NCI-H2171 treated with DMSO at 0.1 percent for 48 hours (cell line): ENCODE measurements at regions not wholly inside any gene's neighbourhood (a gene's known extent, or its start where the extent isn't known, plus 50 kb on each side); places are given as distances from the start of the nearest gene placed in this dataset.
"Not testable (repeated sequence)": the region's sequence is repeated elsewhere in the genome, so short reads cannot be mapped to it uniquely, and the experiment has no call there.

Experiments used
- DNase-seq: peaks from one replicate; lab custom pipeline; 2025; lab: John Stamatoyannopoulos, UW

DNA sequence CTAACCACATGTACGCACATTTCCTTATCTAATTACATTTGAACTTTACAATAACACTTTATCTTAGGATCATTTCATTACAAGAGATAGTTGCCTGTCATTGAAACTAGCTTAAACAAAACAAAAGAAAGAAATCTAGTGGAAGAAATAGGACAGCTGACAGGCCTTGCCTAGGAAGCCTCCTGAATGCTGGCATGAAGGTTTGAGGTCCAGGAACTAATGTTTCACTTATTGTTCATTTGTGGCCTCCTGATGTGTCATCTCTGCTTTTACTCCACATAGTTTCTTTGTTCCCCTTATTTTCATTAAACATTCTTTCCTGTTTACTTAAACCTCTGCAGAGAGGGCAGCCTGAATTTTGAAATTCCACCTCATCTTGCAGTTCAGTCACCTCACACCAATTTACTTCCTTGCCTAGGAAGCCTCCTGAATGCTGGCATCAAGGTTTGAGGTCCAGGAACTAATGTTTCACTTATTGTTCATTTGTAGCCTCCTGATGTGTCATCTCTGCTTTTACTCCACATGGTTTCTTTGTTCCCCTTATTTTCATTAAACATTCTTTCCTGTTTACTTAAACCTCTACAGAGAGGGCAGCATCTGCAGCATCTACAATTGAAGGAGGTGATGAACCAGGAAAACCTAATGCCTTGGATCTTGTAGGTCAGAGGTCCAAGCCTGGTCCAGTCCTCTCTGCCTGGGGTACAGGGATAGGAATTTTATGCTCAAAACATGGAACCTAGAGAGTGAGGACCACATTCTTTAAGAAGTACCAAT lies 319.2 kb downstream of the SPATA31A1 start:
- DNase-seq = not testable (repeated sequence)

DNA sequence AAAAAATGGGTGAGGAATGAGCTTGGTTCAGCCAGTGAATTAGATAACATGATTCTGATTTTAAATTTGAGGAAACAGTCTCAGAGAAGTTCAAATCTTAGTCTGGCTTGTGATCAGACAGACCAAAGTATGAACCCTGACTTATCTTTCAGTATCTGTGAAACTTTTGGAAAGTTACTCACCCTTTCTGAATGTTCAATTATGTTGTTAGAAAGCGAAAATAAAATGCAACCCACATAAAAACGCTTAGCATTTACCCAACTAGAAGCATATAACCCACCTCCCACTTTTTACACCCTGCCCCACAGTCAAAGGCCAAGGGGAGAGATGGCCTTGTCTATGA lies 319.7 kb downstream of the SPATA31A1 start:
- DNase-seq = not testable (repeated sequence)

DNA sequence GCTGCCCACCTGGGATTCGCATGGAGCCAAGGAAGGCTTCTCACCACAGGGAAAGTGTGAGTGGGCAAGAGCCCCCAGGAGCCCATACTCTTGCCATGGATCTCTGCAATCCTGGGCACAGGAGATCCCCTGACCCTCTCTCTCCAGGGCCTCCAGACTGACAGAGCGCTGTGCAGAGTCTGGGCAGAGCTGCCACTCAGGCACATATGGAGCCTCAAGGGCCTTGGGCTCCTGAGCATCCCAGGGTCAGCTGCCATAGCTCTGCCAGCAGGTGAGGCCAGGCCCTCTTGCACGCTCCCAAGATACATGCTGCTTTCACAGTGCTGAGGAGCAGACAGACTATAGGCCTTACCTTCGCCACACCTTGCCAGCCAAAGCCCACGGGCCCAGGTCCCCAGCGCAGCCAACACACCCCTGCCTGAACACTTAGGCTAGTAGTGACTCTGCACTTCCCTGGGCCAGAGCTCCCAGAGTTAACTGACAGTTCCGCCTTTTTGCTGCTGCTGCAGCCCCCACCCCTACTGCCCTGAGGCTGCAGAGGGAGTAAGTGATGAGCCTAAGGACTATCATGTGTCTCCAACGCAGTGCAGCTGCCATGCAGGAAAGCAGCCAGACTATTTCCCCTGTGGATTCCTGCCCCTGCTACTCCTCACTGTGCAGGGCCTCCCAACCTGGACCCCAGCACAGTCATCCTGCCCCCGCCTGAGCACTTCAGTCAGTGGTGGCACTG lies 323.2 kb downstream of the SPATA31A1 start:
- not testable (repeated sequence) for DNase-seq

DNA sequence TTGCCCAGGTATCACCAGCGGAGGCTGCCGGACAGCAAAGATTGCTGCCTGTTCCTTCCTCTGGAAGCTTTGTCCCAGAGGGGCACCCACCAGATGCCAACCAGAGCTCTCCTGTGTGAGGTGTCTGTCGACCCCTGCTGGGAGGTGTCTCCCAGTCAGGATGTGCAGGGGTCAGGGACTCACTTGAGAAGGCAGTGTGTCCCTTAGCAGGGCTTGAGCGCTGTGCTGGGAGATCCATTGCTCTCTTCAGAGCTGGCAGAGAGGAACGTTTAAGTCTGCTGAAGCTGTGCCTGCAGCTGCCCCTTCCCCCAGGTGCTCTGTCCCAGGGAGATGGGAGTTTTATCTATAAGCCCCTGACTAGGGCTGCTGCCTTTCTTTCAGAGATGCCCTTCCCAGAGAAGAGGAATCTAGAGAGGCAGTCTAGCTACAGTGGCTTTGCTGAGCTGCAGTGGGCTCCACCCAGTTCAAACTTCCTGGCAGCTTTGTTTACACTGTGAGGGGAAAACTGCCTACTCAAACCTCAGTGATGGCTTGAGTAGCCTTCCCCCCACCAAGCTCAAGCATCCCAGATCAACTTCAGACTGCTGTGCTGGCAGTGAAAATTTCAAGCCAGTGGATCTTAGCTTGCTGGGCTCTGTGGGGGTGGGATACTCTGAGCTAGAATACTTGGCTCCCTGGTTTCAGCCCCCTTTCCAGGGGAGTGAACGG lies 325.4 kb downstream of the SPATA31A1 start:
- not testable (repeated sequence) for DNase-seq

DNA sequence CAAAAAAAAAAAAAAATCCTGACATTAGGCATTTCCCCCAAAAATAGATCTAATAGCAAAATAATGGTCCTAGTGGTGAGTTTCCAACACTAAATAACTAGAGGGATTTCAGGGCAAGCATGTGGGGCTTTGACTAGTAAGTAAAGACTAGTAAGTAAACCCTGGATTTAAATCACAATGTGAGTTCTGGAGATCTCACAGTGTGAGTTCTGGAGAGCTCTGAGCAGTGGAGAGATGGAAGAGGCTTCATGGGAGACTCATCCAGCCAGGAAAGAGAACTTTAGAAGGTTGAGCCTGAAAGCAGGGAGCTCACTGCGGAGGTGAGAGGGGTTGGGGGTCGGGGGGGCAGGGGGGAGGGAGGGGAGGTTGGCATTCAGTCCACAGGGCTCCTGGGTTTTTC lies 373.4 kb downstream of the SPATA31A1 start:
- not testable (repeated sequence) for DNase-seq

DNA sequence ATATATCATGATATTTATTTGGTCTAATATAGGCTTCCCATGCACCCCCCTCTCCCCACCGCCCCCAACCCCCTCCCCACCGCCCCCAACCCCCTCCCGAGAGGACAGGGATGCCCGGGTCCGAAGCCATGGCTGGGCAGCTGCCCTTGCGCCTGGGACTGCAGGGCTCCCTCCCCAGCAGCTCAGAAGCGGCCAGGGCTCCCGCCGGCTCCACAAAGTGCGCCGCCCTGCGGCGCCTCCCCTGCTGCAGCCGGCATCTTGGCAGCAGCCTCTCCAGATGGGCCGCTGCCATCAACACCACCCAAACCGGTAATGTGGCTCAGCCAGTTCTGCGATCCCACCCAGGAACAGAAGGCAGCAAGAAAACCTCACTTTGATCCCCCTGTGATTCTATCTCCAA lies 389.4 kb downstream of the SPATA31A1 start:
- DNase-seq = not testable (repeated sequence)

DNA sequence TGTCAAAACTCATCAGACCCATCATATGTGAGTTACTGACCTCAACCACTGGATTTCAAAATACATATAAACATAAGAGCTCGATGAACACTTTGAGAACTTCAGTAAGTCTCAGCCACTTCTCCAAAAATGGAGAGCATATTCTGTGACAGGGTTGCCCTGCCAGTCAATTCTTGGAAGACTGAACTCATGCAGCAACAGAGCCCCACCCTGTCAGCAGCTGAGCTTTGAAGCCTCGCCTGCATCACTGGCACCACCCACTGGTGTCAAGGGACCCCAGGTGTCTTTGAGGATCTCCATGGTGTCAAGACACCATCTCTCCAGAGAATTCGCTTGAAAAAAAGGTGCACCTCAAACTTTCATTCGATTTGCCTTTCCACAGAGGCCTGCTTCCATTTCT lies 420.1 kb downstream of the SPATA31A1 start:
- not testable (repeated sequence) for DNase-seq

DNA sequence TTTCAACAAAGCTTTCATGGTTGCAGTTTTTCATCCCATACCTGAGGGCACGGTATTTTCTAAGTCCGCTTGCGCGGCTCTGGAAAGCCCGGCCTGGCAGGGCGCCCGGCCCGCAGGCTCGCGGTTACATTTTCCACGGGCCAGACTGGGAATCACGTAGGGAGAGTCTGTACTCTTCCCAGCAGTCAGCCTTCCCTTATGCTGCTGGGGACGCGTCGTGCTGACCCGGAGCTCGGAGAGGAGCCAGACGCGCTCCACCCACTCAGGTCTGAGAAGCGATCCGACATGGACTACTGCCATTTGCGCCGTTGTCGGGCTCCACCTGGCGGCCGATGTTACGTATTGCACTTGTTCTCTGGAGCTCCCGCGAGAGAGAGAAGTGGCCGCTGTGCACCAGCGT lies 435.9 kb downstream of the SPATA31A1 start:
- not testable (repeated sequence) for DNase-seq

DNA sequence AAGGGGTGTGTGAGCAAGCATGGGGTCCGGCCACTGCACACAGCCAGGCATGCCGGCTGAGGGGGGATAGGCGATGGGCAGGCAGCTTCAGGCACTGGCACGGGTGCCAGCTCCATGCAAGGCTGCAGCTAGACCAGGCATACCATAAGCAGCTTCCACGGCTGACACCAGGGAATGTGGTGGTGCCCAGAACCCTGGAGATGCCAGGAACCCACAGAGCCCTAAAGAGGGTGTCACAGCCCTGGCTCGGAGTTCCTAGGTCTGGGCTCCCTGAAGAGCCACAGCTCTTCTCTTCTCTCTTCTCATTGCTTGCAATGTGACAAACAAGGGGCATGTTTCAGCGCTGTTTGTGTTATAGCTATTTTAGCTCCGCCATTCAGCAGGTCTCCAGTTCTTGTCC lies 442.5 kb downstream of the SPATA31A1 start:
- DNase-seq = not testable (repeated sequence)

DNA sequence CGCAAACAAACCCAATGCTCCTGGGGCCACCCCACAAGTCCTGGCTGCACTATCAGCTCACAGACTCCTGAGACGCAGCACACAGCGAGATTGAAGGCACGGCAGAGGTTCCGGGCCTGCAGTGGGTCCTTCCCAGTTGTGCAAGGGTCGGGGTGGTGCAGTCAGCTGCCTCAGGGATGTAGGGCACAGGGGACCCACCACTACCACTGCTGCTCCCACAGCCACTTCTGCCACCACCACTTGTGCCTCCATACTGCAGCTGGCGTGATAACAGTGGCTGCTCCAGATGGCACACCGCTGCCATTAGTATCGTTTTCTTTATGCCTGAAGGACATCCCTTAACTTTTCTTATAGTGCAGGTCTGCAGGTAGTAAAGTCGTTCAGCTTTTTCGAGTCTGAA lies 443.8 kb downstream of the SPATA31A1 start:
- DNase-seq = not testable (repeated sequence)

DNA sequence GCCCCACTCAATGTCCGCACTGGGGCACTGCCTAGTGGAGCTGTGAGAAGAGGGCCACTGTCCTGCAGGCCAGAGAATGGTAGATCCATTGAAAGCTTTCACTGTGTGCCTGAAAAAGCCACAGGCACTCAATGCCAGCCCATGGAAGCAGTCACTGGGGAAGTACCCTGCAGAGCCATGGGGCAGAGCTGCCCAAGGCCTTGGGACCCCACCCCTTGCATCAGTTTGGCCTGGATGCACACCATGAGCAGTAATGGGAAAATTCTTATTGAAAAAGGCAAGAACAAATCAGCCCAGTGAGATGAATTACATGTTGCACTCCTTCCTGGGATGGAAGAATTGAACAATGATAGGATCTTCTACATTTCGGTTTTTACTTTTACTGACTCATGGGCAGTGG lies 447.1 kb downstream of the SPATA31A1 start:
- not testable (repeated sequence) for DNase-seq

DNA sequence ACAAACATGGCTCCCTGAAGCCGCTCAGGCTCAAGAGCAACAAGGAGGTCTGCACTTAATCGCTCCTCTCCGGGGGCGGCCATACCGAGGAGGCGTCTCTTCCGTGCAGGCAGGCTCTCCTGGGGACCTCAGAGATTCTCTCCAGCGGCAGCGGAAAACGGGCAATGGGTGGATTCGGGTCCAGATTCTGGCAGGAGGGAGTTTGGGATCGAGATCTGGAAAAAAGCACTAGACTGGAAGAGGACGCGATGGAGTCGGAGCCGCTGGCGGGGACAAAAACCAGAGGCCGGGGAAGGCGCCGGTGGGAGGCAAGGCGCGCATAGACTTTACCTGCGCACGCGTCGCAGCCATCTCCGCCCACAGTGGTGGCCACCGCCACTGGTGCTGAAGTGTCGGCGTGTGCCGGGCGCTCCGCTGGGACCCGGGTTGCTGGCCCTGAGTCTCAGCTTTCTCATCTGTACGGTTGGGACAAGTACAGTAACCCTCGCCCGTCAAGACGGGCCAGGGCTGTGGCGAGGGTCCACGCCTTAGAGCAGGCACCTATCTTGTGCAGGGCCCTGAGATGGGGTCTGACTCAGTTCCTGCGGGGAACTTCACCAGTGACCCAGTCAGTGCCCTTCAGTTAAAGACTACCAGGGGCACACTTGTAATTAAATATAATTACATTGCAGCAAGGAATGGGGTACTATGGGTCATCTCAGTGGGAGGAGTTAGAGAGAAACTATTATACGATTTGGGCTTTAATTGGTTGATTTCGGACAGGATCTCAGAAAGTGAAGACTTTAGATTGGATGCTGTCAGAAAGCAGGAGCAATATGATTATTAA lies 454.1 kb downstream of the SPATA31A1 start:
- not testable (repeated sequence) for DNase-seq

DNA sequence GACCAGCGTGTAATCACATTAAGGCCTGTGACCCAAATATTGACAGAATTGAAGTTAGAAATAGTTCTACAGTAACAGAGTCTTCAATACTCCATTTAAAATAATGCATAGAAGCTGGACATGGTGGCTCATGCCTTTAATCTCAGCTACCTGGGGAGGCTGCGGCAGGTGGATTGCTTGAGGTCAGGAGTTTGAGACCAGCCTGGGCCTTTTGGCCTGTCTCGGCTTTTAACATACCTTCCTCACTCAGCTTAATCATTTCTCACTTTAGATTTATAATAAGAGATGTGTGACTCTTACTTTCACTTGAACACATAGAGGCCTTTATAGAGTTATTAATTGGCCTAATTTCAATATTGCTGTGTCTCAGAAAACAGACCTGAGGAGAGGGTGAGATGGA lies 454.9 kb downstream of the SPATA31A1 start:
- DNase-seq = not testable (repeated sequence)

DNA sequence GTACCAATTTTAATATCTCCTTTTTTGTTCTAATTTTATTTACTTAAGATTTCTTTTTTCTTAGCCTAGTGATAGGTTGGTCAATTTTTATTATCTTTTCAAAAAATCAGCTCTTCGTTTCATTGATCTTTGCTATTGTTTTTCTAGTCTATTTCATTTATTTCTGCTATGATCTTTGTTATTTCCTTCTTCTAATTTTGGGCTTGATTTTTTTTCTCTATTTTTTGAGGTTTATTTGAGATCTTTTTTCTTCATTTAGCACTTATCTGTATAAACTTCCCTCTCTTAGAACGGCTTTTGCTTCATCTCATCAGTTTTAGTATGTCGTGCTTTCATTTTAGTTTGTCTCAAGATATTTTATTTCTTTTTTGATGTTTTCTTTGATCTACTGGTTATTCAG lies 456.1 kb downstream of the SPATA31A1 start:
- DNase-seq = not testable (repeated sequence)

DNA sequence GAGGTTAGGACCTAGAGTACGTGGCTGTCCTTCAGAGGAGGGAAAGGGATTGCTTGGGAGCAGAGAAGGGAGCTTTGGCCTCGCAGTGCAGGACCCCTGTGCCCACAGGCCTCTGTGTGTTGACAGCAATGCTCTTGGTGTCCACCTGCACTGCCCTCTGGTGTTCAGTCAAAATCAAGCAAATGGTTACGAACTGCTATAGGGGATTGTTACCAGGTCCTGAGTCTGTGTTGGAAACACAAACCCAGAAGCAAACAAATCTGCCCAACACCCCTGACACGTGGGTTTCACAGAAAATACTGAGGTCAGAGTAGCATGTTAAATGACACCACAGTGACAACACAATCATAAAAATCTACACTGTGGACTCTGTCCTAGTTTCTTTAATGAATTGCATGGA lies 473.0 kb downstream of the SPATA31A1 start:
- not testable (repeated sequence) for DNase-seq
